ENCODE measurements at regions not wholly inside any gene's neighbourhood (a gene's known extent, or its start where the extent isn't known, plus 50 kb on each side); places are given as distances from the start of the nearest gene placed in this dataset.

GRCh38 chr6:88459643-88460042 lies 293.5 kb upstream of the CNR1 start:
- no peak for DNase-seq (ENCODE audit: low read depth)
- no peak overlapping the region for H3K4me3 ChIP-seq (ENCODE audit: low read depth, low read length)
- TF ChIP-seq CTCF (IDR thresholded peaks at IDR 0.05; ENCODE audit: insufficient read depth, low read depth, low read length, missing control alignments) = no peak

- TF ChIP-seq CTCF (IDR thresholded peaks at IDR 0.05; ENCODE audit: insufficient read depth, low read depth, low read length, missing control alignments) = no peak
- DNase-seq (ENCODE audit: low read depth) = no peak
- H3K4me3 ChIP-seq (ENCODE audit: low read depth, low read length) = no peak overlapping the region
Measured at GRCh38 chr6:88459189-88459588, 293.0 kb upstream of the CNR1 start.

- no peak for TF ChIP-seq CTCF (IDR thresholded peaks at IDR 0.05; ENCODE audit: insufficient read depth, low read depth, low read length, missing control alignments)
- H3K4me3 ChIP-seq (ENCODE audit: low read depth, low read length) = no peak overlapping the region
- DNase-seq (ENCODE audit: low read depth) = no peak
Measured at GRCh38 chr6:88458662-88459061, 292.5 kb upstream of the CNR1 start.

- TF ChIP-seq CTCF (IDR thresholded peaks at IDR 0.05; ENCODE audit: insufficient read depth, low read depth, low read length, missing control alignments) = no peak
- no peak for DNase-seq (ENCODE audit: low read depth)
- H3K4me3 ChIP-seq (ENCODE audit: low read depth, low read length) = no peak overlapping the region
Measured at GRCh38 chr6:88456221-88456859, 290.2 kb upstream of the CNR1 start.

GRCh38 chr6:88455317-88455716 lies 289.2 kb upstream of the CNR1 start:
- no peak for DNase-seq (ENCODE audit: low read depth)
- H3K4me3 ChIP-seq (ENCODE audit: low read depth, low read length) = no peak overlapping the region
- TF ChIP-seq CTCF (IDR thresholded peaks at IDR 0.05; ENCODE audit: insufficient read depth, low read depth, low read length, missing control alignments) = no peak

- no peak for TF ChIP-seq CTCF (IDR thresholded peaks at IDR 0.05; ENCODE audit: insufficient read depth, low read depth, low read length, missing control alignments)
- DNase-seq (ENCODE audit: low read depth) = no peak
- no peak overlapping the region for H3K4me3 ChIP-seq (ENCODE audit: low read depth, low read length)
Measured at GRCh38 chr6:88454658-88455057, 288.5 kb upstream of the CNR1 start.

- H3K4me3 ChIP-seq (ENCODE audit: low read depth, low read length) = no peak overlapping the region
- DNase-seq (ENCODE audit: low read depth) = no peak
- no peak for TF ChIP-seq CTCF (IDR thresholded peaks at IDR 0.05; ENCODE audit: insufficient read depth, low read depth, low read length, missing control alignments)
Measured at GRCh38 chr6:88449770-88450169, 283.6 kb upstream of the CNR1 start.
